H1 (cell line): ENCODE measurements at regions not wholly inside any gene's neighbourhood (a gene's known extent, or its start where the extent isn't known, plus 50 kb on each side); places are given as distances from the start of the nearest gene placed in this dataset.

Experiments used
- EGR1 ChIP-seq: IDR thresholded peaks from 2 replicates; pipeline ENCODE4 v1.6.1; 2011; ENCODE audit warnings: low read depth, low read length, borderline replicate concordance
- FOSL1 ChIP-seq: IDR thresholded peaks from 2 replicates; pipeline ENCODE4 v1.6.1; 2011; ENCODE audit warnings: mild to moderate bottlenecking, low read depth, low read length, moderate library complexity; ENCODE audit not compliant: insufficient read depth

DNA sequence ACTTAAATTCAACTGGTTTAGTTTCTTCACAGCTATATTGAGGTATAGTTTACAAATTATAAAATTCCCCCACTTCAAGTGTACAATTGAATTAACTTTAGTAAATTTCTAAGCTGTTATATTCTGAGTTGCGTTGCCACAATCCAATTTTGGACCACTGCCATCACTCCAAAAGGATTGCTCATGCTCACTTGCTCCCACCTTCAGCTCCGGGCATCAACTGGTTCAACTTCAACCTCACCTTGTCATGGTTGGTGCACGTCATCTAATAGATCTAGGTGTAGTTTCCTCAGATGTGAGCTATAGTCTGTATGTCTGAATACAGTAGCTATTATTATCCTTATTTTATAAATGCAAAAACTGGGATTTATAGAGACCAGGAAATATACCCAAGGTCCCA is 942.5 kb upstream of the WWC1 start (continued):
- no peak for TF ChIP-seq FOSL1
- no peak for TF ChIP-seq EGR1
- TF ChIP-seq, all 59 proteins: peak for 0
